DOHH2 (cell line): ENCODE measurements at regions not wholly inside any gene's neighbourhood (a gene's known extent, or its start where the extent isn't known, plus 50 kb on each side); places are given as distances from the start of the nearest gene placed in this dataset.

Experiments used
- H3F3A ChIP-seq: fragments of 200-600 bp; sonication (generic), shearing (Covaris generic); 2 replicates; pipeline ENCODE4 v1.6.0; 2016; ENCODE audit warnings: antibody characterized with exemption, mild to moderate bottlenecking; ENCODE audit not compliant: control insufficient read depth, insufficient read depth
- H3K27ac ChIP-seq: fragments of 200-600 bp; sonication (generic); 2 replicates; pipeline ENCODE4 v1.5.1; 2014; ENCODE audit warnings: low read depth, mild to moderate bottlenecking, low read length, moderate library complexity
- H3K27me3 ChIP-seq: fragments of 200-600 bp; sonication (generic); 2 replicates; pipeline ENCODE4 v1.6.1; 2014; ENCODE audit warnings: mild to moderate bottlenecking, low read length, mixed read lengths; ENCODE audit not compliant: control insufficient read depth
- H3K36me3 ChIP-seq: fragments of 200-600 bp; sonication (generic); 2 replicates; pipeline ENCODE4 v1.6.1; 2014; ENCODE audit warnings: mild to moderate bottlenecking, low read length, moderate library complexity, mixed read lengths; ENCODE audit not compliant: control insufficient read depth
- H3K4me1 ChIP-seq: fragments of 200-600 bp; sonication (generic); 2 replicates; pipeline ENCODE4 v1.6.1; 2014; ENCODE audit warnings: mild to moderate bottlenecking, low read length, mixed read lengths; ENCODE audit not compliant: control insufficient read depth
- H3K4me2 ChIP-seq: fragments of 200-600 bp; sonication (generic); 2 replicates; pipeline ENCODE4 v1.6.0; 2014; ENCODE audit warnings: mild to moderate bottlenecking, low read length, moderate library complexity
- H3K4me3 ChIP-seq: fragments of 200-600 bp; sonication (generic); 2 replicates; pipeline ENCODE4 v1.5.1; 2014; ENCODE audit warnings: mild to moderate bottlenecking, low read length, mixed read lengths
- H3K79me2 ChIP-seq: fragments of 200-600 bp; sonication (generic); 2 replicates; pipeline ENCODE4 v1.6.1; 2014; ENCODE audit warnings: mild to moderate bottlenecking, low read length, mixed read lengths; ENCODE audit not compliant: control insufficient read depth
- H3K9me2 ChIP-seq: fragments of 200-600 bp; sonication (generic); replicated peaks from 2 replicates; pipeline ENCODE4 v1.6.1; 2014; ENCODE audit warnings: mild to moderate bottlenecking, low read length, mixed read lengths; ENCODE audit not compliant: control insufficient read depth
- H3K9me3 ChIP-seq: fragments of 200-600 bp; sonication (generic); 2 replicates; pipeline ENCODE4 v1.6.1; 2014; ENCODE audit warnings: antibody characterized with exemption, low read length, mixed read lengths; ENCODE audit not compliant: control insufficient read depth, insufficient read depth
- H4K20me1 ChIP-seq: fragments of 200-600 bp; sonication (generic); 2 replicates; pipeline ENCODE4 v1.6.0; 2014; ENCODE audit warnings: low read depth, mild to moderate bottlenecking, antibody characterized with exemption, low read length, moderate library complexity; ENCODE audit not compliant: control insufficient read depth, insufficient read depth
- CTCF ChIP-seq: fragments of 200-600 bp; sonication (generic); IDR thresholded peaks from one replicate; pipeline ENCODE4 v1.5.1; 2014; ENCODE audit warnings: antibody characterized with exemption, mild to moderate bottlenecking, low read depth, low read length; ENCODE audit not compliant: poor library complexity, severe bottlenecking
- EZH2phosphoT487 ChIP-seq: fragments of 200-600 bp; sonication (generic); IDR thresholded peaks from 2 replicates; pipeline ENCODE4 v1.6.1; 2017; ENCODE audit warnings: borderline replicate concordance, mild to moderate bottlenecking, antibody characterized with exemption, low read length, moderate library complexity, mixed read lengths

- H3F3A ChIP-seq = no peaks in the 10 kb centered on the region
- no peaks in the 10 kb centered on the region for H3K9me2 ChIP-seq
- no peak overlapping the region for H3K27ac ChIP-seq
- H4K20me1 ChIP-seq = no peaks in the 10 kb centered on the region
- no peaks in the 10 kb centered on the region for H3K79me2 ChIP-seq
- no peak overlapping the region for H3K4me3 ChIP-seq
- no peaks in the 10 kb centered on the region for H3K36me3 ChIP-seq
- H3K27me3 ChIP-seq = peaks cover 5% of the 10 kb centered on the region; the same call in 1 of the 2 replicates
- TF ChIP-seq CTCF (no peak), EZH2phosphoT487 (no peak)
- no peaks in the 10 kb centered on the region for H3K9me3 ChIP-seq
- no peak overlapping the region for H3K4me2 ChIP-seq
- no peaks in the 10 kb centered on the region for H3K4me1 ChIP-seq
Observed at GRCh38 chr3:117519776-117520175, 810.2 kb downstream of the TUSC7 start.

- no peaks in the 10 kb centered on the region for H3F3A ChIP-seq
- H3K36me3 ChIP-seq = no peaks in the 10 kb centered on the region
- H3K27ac ChIP-seq = no peak overlapping the region
- no peak overlapping the region for H3K4me3 ChIP-seq
- no peaks in the 10 kb centered on the region for H3K9me3 ChIP-seq
- TF ChIP-seq EZH2phosphoT487 = no peak
- TF ChIP-seq CTCF = no peak
- H3K27me3 ChIP-seq = peaks cover 5% of the 10 kb centered on the region; the same call in 1 of the 2 replicates
- no peaks in the 10 kb centered on the region for H3K79me2 ChIP-seq
- no peak overlapping the region for H3K4me2 ChIP-seq
- H4K20me1 ChIP-seq = no peaks in the 10 kb centered on the region
- no peaks in the 10 kb centered on the region for H3K4me1 ChIP-seq
- H3K9me2 ChIP-seq = no peaks in the 10 kb centered on the region
Observed at GRCh38 chr3:117520582-117520981, 811.0 kb downstream of the TUSC7 start.

- H3K9me2 ChIP-seq = no peaks in the 10 kb centered on the region
- H3K4me3 ChIP-seq = no peak overlapping the region
- H3K27me3 ChIP-seq = no peaks in the 10 kb centered on the region
- TF ChIP-seq CTCF (no peak), EZH2phosphoT487 (no peak)
- H3K27ac ChIP-seq = no peak overlapping the region
- no peaks in the 10 kb centered on the region for H3K36me3 ChIP-seq
- H4K20me1 ChIP-seq = no peaks in the 10 kb centered on the region
- H3K4me2 ChIP-seq = no peak overlapping the region
- H3F3A ChIP-seq = no peaks in the 10 kb centered on the region
- no peaks in the 10 kb centered on the region for H3K9me3 ChIP-seq
- H3K4me1 ChIP-seq = no peaks in the 10 kb centered on the region
- H3K79me2 ChIP-seq = no peaks in the 10 kb centered on the region
Observed at GRCh38 chr3:117523418-117523817, 813.8 kb downstream of the TUSC7 start.

GRCh38 chr3:117524890-117525289 lies 815.3 kb downstream of the TUSC7 start:
- Histone ChIP-seq H3F3A (no peaks in the 10 kb centered on the region), H3K4me2 (no peak overlapping the region), H3K9me2 (no peaks in the 10 kb centered on the region)

More at GRCh38 chr3:117524890-117525289, 815.3 kb downstream of the TUSC7 start:
- no peak for TF ChIP-seq EZH2phosphoT487
- no peak for TF ChIP-seq CTCF
- Histone ChIP-seq H3K9me3 (no peaks in the 10 kb centered on the region), H3K27ac (no peak overlapping the region), H3K27me3 (no peaks in the 10 kb centered on the region), H3K4me3 (no peak overlapping the region), H3K36me3 (no peaks in the 10 kb centered on the region), H3K79me2 (no peaks in the 10 kb centered on the region), H4K20me1 (no peaks in the 10 kb centered on the region), H3K4me1 (no peaks in the 10 kb centered on the region)
